ENCODE measurements at regions not wholly inside any gene's neighbourhood (a gene's known extent, or its start where the extent isn't known, plus 50 kb on each side); places are given as distances from the start of the nearest gene placed in this dataset.

DNA sequence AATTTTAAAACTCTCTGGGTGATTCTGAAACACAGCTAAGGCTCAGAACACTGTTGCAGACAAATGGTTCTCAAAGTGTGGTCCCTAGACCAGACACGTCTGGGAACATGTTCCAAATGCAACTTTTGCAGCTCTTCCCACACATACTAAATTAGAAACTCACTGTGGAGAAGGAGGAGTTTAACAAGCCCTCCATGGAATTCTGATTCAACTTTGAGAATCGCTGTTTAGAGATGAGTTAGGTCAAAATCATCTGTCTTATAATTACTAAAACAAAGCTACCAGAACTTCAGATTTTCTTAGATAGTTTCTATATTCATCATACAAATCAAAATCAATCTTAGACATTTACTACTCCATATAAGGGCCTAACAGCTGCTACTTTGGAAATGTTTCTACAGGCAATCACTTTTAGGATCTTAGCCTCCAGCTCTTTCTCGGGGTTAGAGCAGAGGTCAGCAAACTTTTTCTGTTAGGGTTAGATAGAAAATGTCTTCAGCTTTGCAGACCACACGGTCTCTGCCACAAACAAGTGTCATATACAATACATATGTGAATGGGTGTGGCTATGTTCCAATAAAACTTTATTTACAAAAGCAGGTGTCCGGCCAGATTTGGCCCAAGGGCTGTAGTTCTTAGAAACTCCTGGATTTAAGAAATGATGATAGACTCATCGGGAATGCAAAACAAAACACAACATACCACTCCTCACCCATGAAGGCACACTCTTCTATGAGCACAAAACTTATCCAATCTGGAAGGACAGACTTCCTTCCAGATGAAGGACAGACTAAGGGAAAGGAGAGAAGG is 50.0 kb upstream of the ARHGAP18 start:
- Histone ChIP-seq H3K4me1 (ENCODE audit: control insufficient read depth in 2 of 3, insufficient read depth in 2 of 3, low read depth in 1 of 3, low read length in 3 of 3) (no peaks in the 10 kb centered on the region), H3K9ac (ENCODE audit: low read length in 3 of 3) (no peak overlapping the region), H3K27ac (ENCODE audit: low read depth in 2 of 2, low read length in 2 of 2) (no peak overlapping the region), H3K27me3 (ENCODE audit: control insufficient read depth, insufficient read depth, low read length) (no peaks in the 10 kb centered on the region), H3K9me3 (ENCODE audit: control insufficient read depth in 2 of 3, insufficient read depth in 1 of 3, low read length in 3 of 3) (no peaks in the 10 kb centered on the region), H3K36me3 (ENCODE audit: control insufficient read depth in 2 of 3, insufficient read depth in 3 of 3, low read length in 3 of 3) (no peaks in the 10 kb centered on the region), H3K4me3 (ENCODE audit: low read length in 3 of 3) (no peak overlapping the region)
- no peak for DNase-seq
- intact Hi-C loops (cut with DNase I) = no loop called here
- no peak for FAIRE-seq
- TF ChIP-seq, protein P1, sequence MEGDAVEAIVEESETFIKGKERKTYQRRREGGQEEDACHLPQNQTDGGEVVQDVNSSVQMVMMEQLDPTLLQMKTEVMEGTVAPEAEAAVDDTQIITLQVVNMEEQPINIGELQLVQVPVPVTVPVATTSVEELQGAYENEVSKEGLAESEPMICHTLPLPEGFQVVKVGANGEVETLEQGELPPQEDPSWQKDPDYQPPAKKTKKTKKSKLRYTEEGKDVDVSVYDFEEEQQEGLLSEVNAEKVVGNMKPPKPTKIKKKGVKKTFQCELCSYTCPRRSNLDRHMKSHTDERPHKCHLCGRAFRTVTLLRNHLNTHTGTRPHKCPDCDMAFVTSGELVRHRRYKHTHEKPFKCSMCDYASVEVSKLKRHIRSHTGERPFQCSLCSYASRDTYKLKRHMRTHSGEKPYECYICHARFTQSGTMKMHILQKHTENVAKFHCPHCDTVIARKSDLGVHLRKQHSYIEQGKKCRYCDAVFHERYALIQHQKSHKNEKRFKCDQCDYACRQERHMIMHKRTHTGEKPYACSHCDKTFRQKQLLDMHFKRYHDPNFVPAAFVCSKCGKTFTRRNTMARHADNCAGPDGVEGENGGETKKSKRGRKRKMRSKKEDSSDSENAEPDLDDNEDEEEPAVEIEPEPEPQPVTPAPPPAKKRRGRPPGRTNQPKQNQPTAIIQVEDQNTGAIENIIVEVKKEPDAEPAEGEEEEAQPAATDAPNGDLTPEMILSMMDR (IDR thresholded peaks at IDR 0.05; ENCODE audit: borderline replicate concordance, extremely low read depth, insufficient read depth) = no peak

Measured in kidney (tissue), 13 donors.